GM23338 (cell line): ENCODE measurements at regions not wholly inside any gene's neighbourhood (a gene's known extent, or its start where the extent isn't known, plus 50 kb on each side); places are given as distances from the start of the nearest gene placed in this dataset.

Source experiments
- EZH2 ChIP-seq: fragments of 200-600 bp; sonication (generic); IDR thresholded peaks from one replicate; pipeline ENCODE4 v1.8.0; 2017; ENCODE audit warnings: antibody characterized with exemption, mild to moderate bottlenecking, low read depth; ENCODE audit not compliant: unreplicated experiment
- EZH2phosphoT487 ChIP-seq: fragments of 200-600 bp; sonication (generic); IDR thresholded peaks from one replicate; pipeline ENCODE4 v1.8.1; 2018; ENCODE audit warnings: antibody characterized with exemption; ENCODE audit not compliant: unreplicated experiment
- NANOG ChIP-seq: IDR thresholded peaks from 2 replicates; pipeline ENCODE4 v1.6.1; 2016; ENCODE audit warnings: antibody characterized with exemption, borderline replicate concordance
- STAT1 ChIP-seq: IDR thresholded peaks from one replicate; pipeline ENCODE4 v1.6.1; 2016; ENCODE audit warnings: antibody characterized with exemption; ENCODE audit not compliant: unreplicated experiment
- TF ChIP-seq, protein P1 (sequence below), 2 experiments: fragments of 200-600 bp in 1 of 2; sonication (generic) in 1 of 2; conservative IDR thresholded peaks; 2 replicates each; pipeline versions ENCODE4 v1.5.1 to v1.6.1; 2016 to 2017; ENCODE audit warnings: antibody characterized with exemption in 2 of 2, low read depth in 2 of 2, mild to moderate bottlenecking in 2 of 2, moderate library complexity in 1 of 2
- TF ChIP-seq, protein P2 (sequence below): IDR thresholded peaks from one replicate; pipeline ENCODE4 v1.6.1; 2018; ENCODE audit warnings: antibody characterized with exemption; ENCODE audit not compliant: unreplicated experiment

DNA sequence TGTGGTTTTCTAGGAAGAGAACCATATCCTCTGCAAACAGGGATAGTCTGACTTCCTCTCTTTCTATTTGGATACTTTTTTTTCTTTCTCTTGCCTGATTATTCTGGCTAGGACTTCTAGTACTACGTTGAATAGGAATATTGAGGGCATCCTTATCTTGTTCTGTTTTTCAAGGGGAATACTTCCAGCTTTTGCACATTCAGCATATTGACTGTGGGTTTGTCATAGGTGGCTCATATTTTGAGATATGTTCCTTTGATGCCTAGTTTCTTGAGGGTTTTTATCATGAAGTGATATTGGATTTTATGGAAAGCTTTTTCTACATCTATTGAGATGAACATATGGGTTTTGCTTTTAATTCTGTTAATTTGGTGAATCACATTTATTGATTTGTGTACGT is 269.8 kb downstream of the MAP2K6 start:
- TF ChIP-seq EZH2phosphoT487 (no peak), EZH2 (no peak), NANOG (no peak), STAT1 (no peak)
- TF ChIP-seq, protein P1, sequence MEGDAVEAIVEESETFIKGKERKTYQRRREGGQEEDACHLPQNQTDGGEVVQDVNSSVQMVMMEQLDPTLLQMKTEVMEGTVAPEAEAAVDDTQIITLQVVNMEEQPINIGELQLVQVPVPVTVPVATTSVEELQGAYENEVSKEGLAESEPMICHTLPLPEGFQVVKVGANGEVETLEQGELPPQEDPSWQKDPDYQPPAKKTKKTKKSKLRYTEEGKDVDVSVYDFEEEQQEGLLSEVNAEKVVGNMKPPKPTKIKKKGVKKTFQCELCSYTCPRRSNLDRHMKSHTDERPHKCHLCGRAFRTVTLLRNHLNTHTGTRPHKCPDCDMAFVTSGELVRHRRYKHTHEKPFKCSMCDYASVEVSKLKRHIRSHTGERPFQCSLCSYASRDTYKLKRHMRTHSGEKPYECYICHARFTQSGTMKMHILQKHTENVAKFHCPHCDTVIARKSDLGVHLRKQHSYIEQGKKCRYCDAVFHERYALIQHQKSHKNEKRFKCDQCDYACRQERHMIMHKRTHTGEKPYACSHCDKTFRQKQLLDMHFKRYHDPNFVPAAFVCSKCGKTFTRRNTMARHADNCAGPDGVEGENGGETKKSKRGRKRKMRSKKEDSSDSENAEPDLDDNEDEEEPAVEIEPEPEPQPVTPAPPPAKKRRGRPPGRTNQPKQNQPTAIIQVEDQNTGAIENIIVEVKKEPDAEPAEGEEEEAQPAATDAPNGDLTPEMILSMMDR (conservative IDR thresholded peaks at IDR 0.05; ENCODE audit: low read depth in 2 of 2) = no peak
- TF ChIP-seq, protein P2, sequence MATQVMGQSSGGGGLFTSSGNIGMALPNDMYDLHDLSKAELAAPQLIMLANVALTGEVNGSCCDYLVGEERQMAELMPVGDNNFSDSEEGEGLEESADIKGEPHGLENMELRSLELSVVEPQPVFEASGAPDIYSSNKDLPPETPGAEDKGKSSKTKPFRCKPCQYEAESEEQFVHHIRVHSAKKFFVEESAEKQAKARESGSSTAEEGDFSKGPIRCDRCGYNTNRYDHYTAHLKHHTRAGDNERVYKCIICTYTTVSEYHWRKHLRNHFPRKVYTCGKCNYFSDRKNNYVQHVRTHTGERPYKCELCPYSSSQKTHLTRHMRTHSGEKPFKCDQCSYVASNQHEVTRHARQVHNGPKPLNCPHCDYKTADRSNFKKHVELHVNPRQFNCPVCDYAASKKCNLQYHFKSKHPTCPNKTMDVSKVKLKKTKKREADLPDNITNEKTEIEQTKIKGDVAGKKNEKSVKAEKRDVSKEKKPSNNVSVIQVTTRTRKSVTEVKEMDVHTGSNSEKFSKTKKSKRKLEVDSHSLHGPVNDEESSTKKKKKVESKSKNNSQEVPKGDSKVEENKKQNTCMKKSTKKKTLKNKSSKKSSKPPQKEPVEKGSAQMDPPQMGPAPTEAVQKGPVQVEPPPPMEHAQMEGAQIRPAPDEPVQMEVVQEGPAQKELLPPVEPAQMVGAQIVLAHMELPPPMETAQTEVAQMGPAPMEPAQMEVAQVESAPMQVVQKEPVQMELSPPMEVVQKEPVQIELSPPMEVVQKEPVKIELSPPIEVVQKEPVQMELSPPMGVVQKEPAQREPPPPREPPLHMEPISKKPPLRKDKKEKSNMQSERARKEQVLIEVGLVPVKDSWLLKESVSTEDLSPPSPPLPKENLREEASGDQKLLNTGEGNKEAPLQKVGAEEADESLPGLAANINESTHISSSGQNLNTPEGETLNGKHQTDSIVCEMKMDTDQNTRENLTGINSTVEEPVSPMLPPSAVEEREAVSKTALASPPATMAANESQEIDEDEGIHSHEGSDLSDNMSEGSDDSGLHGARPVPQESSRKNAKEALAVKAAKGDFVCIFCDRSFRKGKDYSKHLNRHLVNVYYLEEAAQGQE = no peak
